A673 (cell line): ENCODE measurements at regions not wholly inside any gene's neighbourhood (a gene's known extent, or its start where the extent isn't known, plus 50 kb on each side); places are given as distances from the start of the nearest gene placed in this dataset.

ENCODE experiments used
- CTCF ChIP-seq: fragments of 300-800, 200-600 bp; sonication (generic); conservative IDR thresholded peaks from 2 replicates; pipeline ENCODE4 v1.5.1; 2017; ENCODE audit warnings: low read depth, mild to moderate bottlenecking, antibody characterized with exemption, low read length, moderate library complexity, mixed read lengths
- EZH2 ChIP-seq: fragments of 200-600 bp; sonication (generic); IDR thresholded peaks from 2 replicates; pipeline ENCODE4 v1.6.1; 2017; ENCODE audit warnings: borderline replicate concordance, low read depth, mild to moderate bottlenecking, mixed read lengths, antibody characterized with exemption, low read length; ENCODE audit not compliant: poor library complexity, severe bottlenecking

- TF ChIP-seq CTCF, result no peak
- TF ChIP-seq EZH2, result no peak
Observed at GRCh38 chr5:164002628-164003027, 497.2 kb downstream of the MAT2B start.
